HCT116 (cell line): ENCODE measurements at regions not wholly inside any gene's neighbourhood (a gene's known extent, or its start where the extent isn't known, plus 50 kb on each side); places are given as distances from the start of the nearest gene placed in this dataset.

Experiments used
- CEBPB ChIP-seq: IDR thresholded peaks from 2 replicates; pipeline ENCODE4 v1.6.1; 2012; ENCODE audit warnings: low read depth
- EGR1 ChIP-seq: IDR thresholded peaks from 2 replicates; pipeline ENCODE4 v1.6.1; 2012; ENCODE audit warnings: low read depth
- EZH2 ChIP-seq: fragments of 200-600 bp; sonication (generic); IDR thresholded peaks from 2 replicates; pipeline ENCODE4 v1.6.1; 2017; ENCODE audit warnings: antibody characterized with exemption, mixed run types
- EZH2phosphoT487 ChIP-seq: fragments of 200-600 bp; IDR thresholded peaks from 2 replicates; pipeline ENCODE4 v1.6.1; 2018; ENCODE audit warnings: antibody characterized with exemption, borderline replicate concordance
- FOSL1 ChIP-seq: IDR thresholded peaks from 2 replicates; pipeline ENCODE4 v1.6.1; 2012; ENCODE audit warnings: low read depth
- JUND ChIP-seq: IDR thresholded peaks from 2 replicates; pipeline ENCODE4 v1.6.1; 2012
- POLR2A ChIP-seq: IDR thresholded peaks from 2 replicates; pipeline ENCODE4 v1.7.0; 2011; ENCODE audit warnings: borderline replicate concordance; ENCODE audit not compliant: insufficient read depth, insufficient read length; ENCODE audit errors: extremely low read depth
- POLR2AphosphoS5 ChIP-seq: IDR thresholded peaks from 2 replicates; pipeline ENCODE4 v1.6.1; 2011; ENCODE audit warnings: mild to moderate bottlenecking, low read depth, low read length, moderate library complexity
- RAD21 ChIP-seq: IDR thresholded peaks from 2 replicates; pipeline ENCODE4 v1.6.1; 2012; ENCODE audit warnings: low read depth, mild to moderate bottlenecking
- YY1 ChIP-seq: IDR thresholded peaks from 2 replicates; pipeline ENCODE4 v1.6.1; 2011; ENCODE audit warnings: low read length, low read depth, moderate library complexity, mild to moderate bottlenecking; ENCODE audit not compliant: insufficient replicate concordance; ENCODE audit errors: extremely low read depth
- TF ChIP-seq, protein P1 (sequence below), 3 experiments: fragments of 200-600 bp in 1 of 3; sonication (generic) in 1 of 3; IDR thresholded peaks in 2 of 3; conservative IDR thresholded peaks in 1 of 3; 2 replicates each; pipeline ENCODE4 v1.5.1; 2012 to 2017; ENCODE audit warnings: low read depth in 2 of 3, low read length in 2 of 3, antibody characterized with exemption in 1 of 3, borderline replicate concordance in 1 of 3, control low read depth in 1 of 3, mild to moderate bottlenecking in 1 of 3, mixed read lengths in 1 of 3, mixed run types in 1 of 3, moderate library complexity in 1 of 3; ENCODE audit not compliant: insufficient read depth in 1 of 3
- TF ChIP-seq, protein P2 (sequence below): IDR thresholded peaks from 2 replicates; pipeline ENCODE4 v1.6.1; 2012
- TF ChIP-seq, protein P3 (sequence below): IDR thresholded peaks from 2 replicates; pipeline ENCODE4 v1.6.1; 2011; ENCODE audit warnings: mild to moderate bottlenecking, low read length, moderate library complexity; ENCODE audit not compliant: insufficient replicate concordance; ENCODE audit errors: extremely low read depth

DNA sequence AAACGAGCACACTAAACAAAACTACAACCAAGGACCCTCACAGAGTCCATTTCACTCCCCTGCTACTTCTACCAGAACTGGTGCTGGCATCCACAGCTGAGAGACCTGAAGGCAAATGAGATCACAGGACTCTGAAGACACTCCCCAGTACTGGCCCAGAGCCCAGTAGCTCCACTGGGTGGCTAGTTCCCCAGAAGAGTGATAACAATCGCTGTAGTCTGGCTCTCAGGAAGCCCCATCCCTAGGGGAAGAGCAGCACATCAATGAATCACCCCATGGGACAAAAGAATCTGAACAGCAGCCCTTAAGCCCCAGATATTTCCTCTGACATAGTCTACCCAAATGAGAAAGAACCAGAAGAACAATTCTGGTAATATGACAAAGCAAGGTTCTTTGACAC, 190.7 kb upstream of the BMP4 start:
- TF ChIP-seq, protein P1, sequence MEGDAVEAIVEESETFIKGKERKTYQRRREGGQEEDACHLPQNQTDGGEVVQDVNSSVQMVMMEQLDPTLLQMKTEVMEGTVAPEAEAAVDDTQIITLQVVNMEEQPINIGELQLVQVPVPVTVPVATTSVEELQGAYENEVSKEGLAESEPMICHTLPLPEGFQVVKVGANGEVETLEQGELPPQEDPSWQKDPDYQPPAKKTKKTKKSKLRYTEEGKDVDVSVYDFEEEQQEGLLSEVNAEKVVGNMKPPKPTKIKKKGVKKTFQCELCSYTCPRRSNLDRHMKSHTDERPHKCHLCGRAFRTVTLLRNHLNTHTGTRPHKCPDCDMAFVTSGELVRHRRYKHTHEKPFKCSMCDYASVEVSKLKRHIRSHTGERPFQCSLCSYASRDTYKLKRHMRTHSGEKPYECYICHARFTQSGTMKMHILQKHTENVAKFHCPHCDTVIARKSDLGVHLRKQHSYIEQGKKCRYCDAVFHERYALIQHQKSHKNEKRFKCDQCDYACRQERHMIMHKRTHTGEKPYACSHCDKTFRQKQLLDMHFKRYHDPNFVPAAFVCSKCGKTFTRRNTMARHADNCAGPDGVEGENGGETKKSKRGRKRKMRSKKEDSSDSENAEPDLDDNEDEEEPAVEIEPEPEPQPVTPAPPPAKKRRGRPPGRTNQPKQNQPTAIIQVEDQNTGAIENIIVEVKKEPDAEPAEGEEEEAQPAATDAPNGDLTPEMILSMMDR (IDR thresholded peaks at IDR 0.05 in 2 of 3, conservative IDR thresholded peaks at IDR 0.05 in 1 of 3; ENCODE audit: borderline replicate concordance in 1 of 3, insufficient read depth in 1 of 3, low read depth in 2 of 3, low read length in 2 of 3) = no peak
- no peak for TF ChIP-seq POLR2A
- TF ChIP-seq POLR2AphosphoS5 = no peak
- TF ChIP-seq, protein P2, sequence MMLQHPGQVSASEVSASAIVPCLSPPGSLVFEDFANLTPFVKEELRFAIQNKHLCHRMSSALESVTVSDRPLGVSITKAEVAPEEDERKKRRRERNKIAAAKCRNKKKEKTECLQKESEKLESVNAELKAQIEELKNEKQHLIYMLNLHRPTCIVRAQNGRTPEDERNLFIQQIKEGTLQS = no peak
- no peak for TF ChIP-seq CEBPB
- no peak for TF ChIP-seq JUND
- no peak for TF ChIP-seq RAD21
- TF ChIP-seq FOSL1 = no peak
- TF ChIP-seq, protein P3, sequence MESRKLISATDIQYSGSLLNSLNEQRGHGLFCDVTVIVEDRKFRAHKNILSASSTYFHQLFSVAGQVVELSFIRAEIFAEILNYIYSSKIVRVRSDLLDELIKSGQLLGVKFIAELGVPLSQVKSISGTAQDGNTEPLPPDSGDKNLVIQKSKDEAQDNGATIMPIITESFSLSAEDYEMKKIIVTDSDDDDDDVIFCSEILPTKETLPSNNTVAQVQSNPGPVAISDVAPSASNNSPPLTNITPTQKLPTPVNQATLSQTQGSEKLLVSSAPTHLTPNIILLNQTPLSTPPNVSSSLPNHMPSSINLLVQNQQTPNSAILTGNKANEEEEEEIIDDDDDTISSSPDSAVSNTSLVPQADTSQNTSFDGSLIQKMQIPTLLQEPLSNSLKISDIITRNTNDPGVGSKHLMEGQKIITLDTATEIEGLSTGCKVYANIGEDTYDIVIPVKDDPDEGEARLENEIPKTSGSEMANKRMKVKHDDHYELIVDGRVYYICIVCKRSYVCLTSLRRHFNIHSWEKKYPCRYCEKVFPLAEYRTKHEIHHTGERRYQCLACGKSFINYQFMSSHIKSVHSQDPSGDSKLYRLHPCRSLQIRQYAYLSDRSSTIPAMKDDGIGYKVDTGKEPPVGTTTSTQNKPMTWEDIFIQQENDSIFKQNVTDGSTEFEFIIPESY = no peak
- TF ChIP-seq EZH2 = no peak
- TF ChIP-seq EZH2phosphoT487 = no peak
- no peak for TF ChIP-seq YY1
- no peak for TF ChIP-seq EGR1
